Upper lobe of left lung (tissue), 6 donors: ENCODE measurements at regions not wholly inside any gene's neighbourhood (a gene's known extent, or its start where the extent isn't known, plus 50 kb on each side); places are given as distances from the start of the nearest gene placed in this dataset.

Source experiments
- ATAC-seq, 2 donors: fragments of 200-7000 bp; cut with Tn5 transposase; one replicate each; pipeline ENCODE4 v1.9.1; 2022; ENCODE audit warnings: mild to moderate bottlenecking in 2 of 2, moderate library complexity in 2 of 2; ENCODE audit not compliant: low FRiP score in 2 of 2
- DNase-seq, 2 donors: peaks; one replicate each; pipeline ENCODE4 v3.0.0-alpha.2; 2019 to 2020
- H3K27ac ChIP-seq, 4 donors: fragments of 200-600 bp; sonication (generic); one replicate each; pipeline ENCODE4 v1.5.1; 2016 to 2019
- H3K27me3 ChIP-seq, 4 donors: fragments of 200-600 bp; sonication (generic); one replicate each; pipeline ENCODE4 v1.5.1; 2017 to 2019
- H3K36me3 ChIP-seq, 4 donors: fragments of 200-600 bp; sonication (generic); one replicate each; pipeline ENCODE4 v1.5.1; 2016 to 2019
- H3K4me1 ChIP-seq, 4 donors: fragments of 200-600 bp; sonication (generic); one replicate each; pipeline ENCODE4 v1.5.1; 2018 to 2019
- H3K4me3 ChIP-seq, 4 donors: fragments of 200-600 bp; sonication (generic); one replicate each; pipeline ENCODE4 v1.5.1; 2017 to 2019; ENCODE audit warnings: mild to moderate bottlenecking in 2 of 4, moderate library complexity in 1 of 4
- H3K9me3 ChIP-seq, 4 donors: fragments of 200-600 bp; sonication (generic); one replicate each; pipeline ENCODE4 v1.5.1; 2018 to 2019
- EP300 ChIP-seq, 4 donors: sonication (generic); formaldehyde crosslinking; IDR thresholded peaks; one replicate each; pipeline ENCODE4 v1.5.1; 2017; ENCODE audit warnings: antibody characterized with exemption in 4 of 4, control low read depth in 2 of 4
- POLR2A ChIP-seq, 4 donors: fragments of 450-650 bp; IDR thresholded peaks; one replicate each; pipeline ENCODE4 v1.5.1; 2016 to 2017; ENCODE audit warnings: antibody characterized with exemption in 4 of 4, mild to moderate bottlenecking in 2 of 4
- POLR2AphosphoS5 ChIP-seq, 2 donors: sonication (generic); formaldehyde crosslinking; IDR thresholded peaks; one replicate each; pipeline ENCODE4 v1.5.1; 2017; ENCODE audit warnings: antibody characterized with exemption in 2 of 2
- WGBS, 2 donors: methylation state at CpG; one replicate each; pipeline ENCODE4 v1.1.5; 2017 to 2018; 5-methylcytosine and 5-hydroxymethylcytosine counted together
- TF ChIP-seq, protein P1 (sequence below), 6 experiments: fragments of 450-650 bp in 4 of 6; fragments of 200-600 bp in 2 of 6; sonication (generic) in 2 of 6; IDR thresholded peaks; one replicate each; pipeline ENCODE4 v1.5.1; 2016 to 2019; ENCODE audit warnings: antibody characterized with exemption in 6 of 6
- donor health status: DM: no; HTN: no; CAD: no; lungs with moderate emphysema.
- donor health status: DM: no; HTN: yes; CAD: no; lungs with severe emphysema.

DNA sequence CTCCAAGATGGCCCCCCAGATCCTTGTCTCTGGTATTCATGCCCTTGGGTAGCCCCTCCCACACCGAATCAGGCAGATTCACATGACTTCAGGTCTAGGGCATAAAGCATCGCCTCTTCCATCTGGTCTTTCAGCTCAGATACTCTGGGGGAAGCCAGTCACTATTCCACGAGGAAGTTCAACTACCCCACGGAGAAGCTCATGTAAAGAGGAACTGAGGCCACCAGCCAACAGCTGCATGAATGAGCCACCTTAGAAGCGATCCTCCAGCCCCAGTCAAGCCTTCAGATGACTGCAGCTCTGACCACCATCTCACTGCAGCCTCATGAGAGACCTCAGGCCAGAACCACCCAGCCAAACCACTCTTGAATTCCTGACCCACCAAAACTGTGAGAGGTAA lies 54.1 kb downstream of the SOCS3 start:
- DNase-seq, result no peak
- 81 to 85% methylated on average over 5 of the region's 5 CpGs for WGBS, 2 donors
- Histone ChIP-seq H3K9me3 (no peaks in the 10 kb centered on the region), H3K27me3 (no peaks in the 10 kb centered on the region), H3K27ac (no peak overlapping the region), H3K4me1 (peaks cover 0 to 11% (median 3%) of the 10 kb centered on the region in 4 donors), H3K4me3 (no peak overlapping the region), H3K36me3 (no peaks in the 10 kb centered on the region)
- no peak for ATAC-seq
- TF ChIP-seq EP300 (IDR thresholded peaks at IDR 0.05) (no peak), POLR2A (IDR thresholded peaks at IDR 0.05) (no peak), POLR2AphosphoS5 (IDR thresholded peaks at IDR 0.05) (no peak)
- TF ChIP-seq, protein P1, sequence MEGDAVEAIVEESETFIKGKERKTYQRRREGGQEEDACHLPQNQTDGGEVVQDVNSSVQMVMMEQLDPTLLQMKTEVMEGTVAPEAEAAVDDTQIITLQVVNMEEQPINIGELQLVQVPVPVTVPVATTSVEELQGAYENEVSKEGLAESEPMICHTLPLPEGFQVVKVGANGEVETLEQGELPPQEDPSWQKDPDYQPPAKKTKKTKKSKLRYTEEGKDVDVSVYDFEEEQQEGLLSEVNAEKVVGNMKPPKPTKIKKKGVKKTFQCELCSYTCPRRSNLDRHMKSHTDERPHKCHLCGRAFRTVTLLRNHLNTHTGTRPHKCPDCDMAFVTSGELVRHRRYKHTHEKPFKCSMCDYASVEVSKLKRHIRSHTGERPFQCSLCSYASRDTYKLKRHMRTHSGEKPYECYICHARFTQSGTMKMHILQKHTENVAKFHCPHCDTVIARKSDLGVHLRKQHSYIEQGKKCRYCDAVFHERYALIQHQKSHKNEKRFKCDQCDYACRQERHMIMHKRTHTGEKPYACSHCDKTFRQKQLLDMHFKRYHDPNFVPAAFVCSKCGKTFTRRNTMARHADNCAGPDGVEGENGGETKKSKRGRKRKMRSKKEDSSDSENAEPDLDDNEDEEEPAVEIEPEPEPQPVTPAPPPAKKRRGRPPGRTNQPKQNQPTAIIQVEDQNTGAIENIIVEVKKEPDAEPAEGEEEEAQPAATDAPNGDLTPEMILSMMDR (IDR thresholded peaks at IDR 0.05), result no peak

DNA sequence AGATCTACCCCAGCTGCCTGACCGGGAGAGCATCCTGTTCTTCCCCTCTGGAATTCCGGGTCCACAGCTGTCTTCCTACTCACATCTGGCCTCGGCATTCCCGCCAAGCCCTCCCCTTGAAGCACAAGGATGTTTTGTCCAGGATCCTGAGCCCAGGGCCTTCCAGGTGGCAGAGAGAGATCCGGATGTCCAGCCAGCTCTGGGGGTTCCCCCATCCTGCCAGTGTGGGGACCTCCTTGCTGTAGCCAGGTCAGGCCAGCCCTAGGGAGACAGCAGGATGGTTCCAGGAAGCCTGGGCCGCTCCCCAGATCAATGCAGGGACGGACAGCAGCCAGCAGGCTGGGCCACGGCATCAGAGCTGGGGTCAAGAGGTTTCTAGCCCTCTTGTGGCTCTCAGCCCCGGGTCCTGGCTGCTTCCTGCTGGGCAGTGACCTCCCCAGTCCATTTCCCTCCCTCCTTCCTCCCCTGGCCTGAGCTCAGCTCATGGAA lies 55.3 kb downstream of the SOCS3 start:
- Histone ChIP-seq H3K27ac (no peak overlapping the region), H3K27me3 (no peaks in the 10 kb centered on the region), H3K4me1 (peaks cover 0 to 11% (median 3%) of the 10 kb centered on the region in 4 donors), H3K36me3 (no peaks in the 10 kb centered on the region), H3K9me3 (no peaks in the 10 kb centered on the region), H3K4me3 (no peak overlapping the region)
- peak in 1 of 2 donors; percentile 54 for ATAC-seq
- no peak for TF ChIP-seq POLR2AphosphoS5 (IDR thresholded peaks at IDR 0.05)
- TF ChIP-seq POLR2A (IDR thresholded peaks at IDR 0.05), result no peak
- TF ChIP-seq, protein P1 (IDR thresholded peaks at IDR 0.05), result no peak
- TF ChIP-seq EP300 (IDR thresholded peaks at IDR 0.05), result no peak
- WGBS, 2 donors, result 70 to 75% methylated on average over 7 to 8 of the region's 9 CpGs
- peak in 1 of 2 donors; percentile 65 for DNase-seq

DNA sequence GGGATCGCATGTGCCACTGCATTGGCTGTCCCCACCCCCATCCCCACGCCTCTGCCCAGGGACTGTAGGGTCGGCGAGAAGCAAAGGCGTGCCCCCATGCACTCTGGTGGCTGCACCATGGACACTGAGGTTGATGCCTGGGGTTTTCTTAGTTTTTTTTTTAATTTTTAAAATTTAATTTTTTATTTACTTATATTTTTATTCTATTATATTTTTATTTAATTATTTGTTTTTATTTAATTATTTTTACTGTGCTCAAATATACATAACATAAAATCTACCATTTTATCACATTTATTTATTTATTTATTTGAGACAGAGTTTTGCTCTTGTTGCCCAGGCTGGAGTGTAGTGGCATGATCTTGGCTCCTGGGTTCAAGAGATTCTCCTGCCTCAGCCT lies 57.4 kb downstream of the SOCS3 start:
- 94 to 95% methylated on average over 5 of the region's 5 CpGs for WGBS, 2 donors
- H3K9me3 ChIP-seq, result no peaks in the 10 kb centered on the region
- DNase-seq (no peak), ATAC-seq (no peak)
- H3K27me3 ChIP-seq, result no peaks in the 10 kb centered on the region
- H3K4me1 ChIP-seq, result peaks cover 0 to 11% (median 3%) of the 10 kb centered on the region in 4 donors
- no peak for TF ChIP-seq POLR2A (IDR thresholded peaks at IDR 0.05)
- no peak for TF ChIP-seq EP300 (IDR thresholded peaks at IDR 0.05)
- TF ChIP-seq, protein P1 (IDR thresholded peaks at IDR 0.05), result no peak
- TF ChIP-seq POLR2AphosphoS5 (IDR thresholded peaks at IDR 0.05), result no peak
- no peak overlapping the region for H3K27ac ChIP-seq
- H3K4me3 ChIP-seq, result no peak overlapping the region
- H3K36me3 ChIP-seq, result no peaks in the 10 kb centered on the region

DNA sequence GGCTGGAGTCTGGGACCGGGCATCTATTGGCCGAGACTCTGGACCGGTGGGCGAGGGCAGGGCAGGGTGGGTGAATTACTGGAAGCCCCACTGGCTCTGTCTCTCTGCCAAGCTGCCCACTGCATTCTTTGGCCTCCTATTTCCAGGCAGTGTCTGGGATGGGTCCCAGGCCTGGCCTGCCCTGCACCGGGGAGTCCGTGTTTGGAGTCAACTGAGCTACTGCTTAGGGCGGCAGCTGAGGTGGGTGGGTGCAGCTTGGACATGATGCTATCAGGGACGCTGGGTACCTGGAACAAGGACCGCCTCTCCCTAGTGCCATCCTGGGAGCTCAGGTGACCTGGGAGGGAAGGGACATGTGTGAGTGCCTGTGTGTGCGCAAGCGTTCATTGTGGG lies 58.1 kb downstream of the SOCS3 start:
- TF ChIP-seq POLR2A (IDR thresholded peaks at IDR 0.05) (no peak), POLR2AphosphoS5 (IDR thresholded peaks at IDR 0.05) (no peak), EP300 (IDR thresholded peaks at IDR 0.05) (no peak)
- TF ChIP-seq, protein P1 (IDR thresholded peaks at IDR 0.05), result no peak
- Histone ChIP-seq H3K4me1 (peaks cover 0 to 11% (median 3%) of the 10 kb centered on the region in 4 donors), H3K9me3 (no peaks in the 10 kb centered on the region), H3K4me3 (no peak overlapping the region), H3K27ac (no peak overlapping the region), H3K36me3 (no peaks in the 10 kb centered on the region), H3K27me3 (no peaks in the 10 kb centered on the region)
- 87 to 92% methylated on average over 7 to 11 of the region's 11 CpGs for WGBS, 2 donors
- no peak for ATAC-seq
- DNase-seq, result no peak
